Mesendoderm (in vitro differentiated cells): ENCODE measurements at regions not wholly inside any gene's neighbourhood (a gene's known extent, or its start where the extent isn't known, plus 50 kb on each side); places are given as distances from the start of the nearest gene placed in this dataset.

ENCODE experiments used
- DNase-seq: peaks from one replicate; pipeline ENCODE4 v3.0.0; 2013
- H2AK5ac ChIP-seq: 2 replicates; pipeline ENCODE4 v1.6.1; 2013; ENCODE audit warnings: low read length, inconsistent platforms
- H2BK120ac ChIP-seq: 2 replicates; pipeline ENCODE4 v1.6.1; 2013; ENCODE audit warnings: low read depth, mild to moderate bottlenecking, low read length, moderate library complexity, mixed read lengths
- H2BK15ac ChIP-seq: replicated peaks from 2 replicates; pipeline ENCODE4 v1.6.1; 2013; ENCODE audit warnings: low read depth, mild to moderate bottlenecking, moderate library complexity
- H2BK5ac ChIP-seq: 2 replicates; pipeline ENCODE4 v1.6.1; 2013; ENCODE audit warnings: low read length, inconsistent platforms
- H3K18ac ChIP-seq: 2 replicates; pipeline ENCODE4 v1.6.1; 2013; ENCODE audit warnings: mild to moderate bottlenecking, low read length, mixed read lengths
- H3K23ac ChIP-seq: one replicate; pipeline ENCODE4 v1.6.1; 2013; ENCODE audit warnings: low read length
- H3K27ac ChIP-seq: 2 replicates; pipeline ENCODE4 v1.5.1; 2013; ENCODE audit warnings: low read depth, mild to moderate bottlenecking, inconsistent platforms, low read length, moderate library complexity
- H3K27me3 ChIP-seq: 2 replicates; pipeline ENCODE4 v1.6.1; 2013; ENCODE audit warnings: low read length, control low read depth, mild to moderate bottlenecking, inconsistent platforms; ENCODE audit not compliant: insufficient read depth, poor library complexity
- H3K36me3 ChIP-seq: 2 replicates; pipeline ENCODE4 v1.6.1; 2013; ENCODE audit warnings: low read length, inconsistent platforms; ENCODE audit not compliant: control insufficient read depth, insufficient read depth
- H3K4ac ChIP-seq: one replicate; pipeline ENCODE4 v1.6.1; 2013; ENCODE audit warnings: low read depth, mild to moderate bottlenecking, low read length, moderate library complexity
- H3K4me1 ChIP-seq: 2 replicates; pipeline ENCODE4 v1.6.1; 2013; ENCODE audit warnings: low read depth, low read length, inconsistent platforms; ENCODE audit not compliant: control insufficient read depth
- H3K4me2 ChIP-seq: 2 replicates; pipeline ENCODE4 v1.6.1; 2013; ENCODE audit warnings: low read length
- H3K4me3 ChIP-seq: 2 replicates; pipeline ENCODE4 v1.5.1; 2013; ENCODE audit warnings: mild to moderate bottlenecking, low read length
- H3K56ac ChIP-seq: one replicate; pipeline ENCODE4 v1.6.1; 2013; ENCODE audit warnings: low read length
- H3K79me1 ChIP-seq: 2 replicates; pipeline ENCODE4 v1.6.1; 2013; ENCODE audit warnings: low read length, inconsistent platforms
- H3K79me2 ChIP-seq: 2 replicates; pipeline ENCODE4 v1.6.1; 2013; ENCODE audit warnings: mild to moderate bottlenecking, low read length; ENCODE audit not compliant: control insufficient read depth, insufficient read depth
- H3K9ac ChIP-seq: 2 replicates; pipeline ENCODE4 v1.6.1; 2013; ENCODE audit warnings: low read length, inconsistent platforms
- H4K5ac ChIP-seq: one replicate; pipeline ENCODE4 v1.6.1; 2013; ENCODE audit warnings: low read length
- H4K8ac ChIP-seq: one replicate; pipeline ENCODE4 v1.6.1; 2013; ENCODE audit warnings: low read depth, mild to moderate bottlenecking, control low read depth, low read length, moderate library complexity
- WGBS: extraction: QIAGEN DNeasy Blood & Tissue Kit; methylation state at CpG from one replicate; pipeline ENCODE4 v1.1.7; 2013; ENCODE audit warnings: low lambda C conversion rate, missing lambda C conversion rate; ENCODE audit not compliant: insufficient coverage; ENCODE audit errors: extremely low coverage; 5-methylcytosine and 5-hydroxymethylcytosine counted together

DNA sequence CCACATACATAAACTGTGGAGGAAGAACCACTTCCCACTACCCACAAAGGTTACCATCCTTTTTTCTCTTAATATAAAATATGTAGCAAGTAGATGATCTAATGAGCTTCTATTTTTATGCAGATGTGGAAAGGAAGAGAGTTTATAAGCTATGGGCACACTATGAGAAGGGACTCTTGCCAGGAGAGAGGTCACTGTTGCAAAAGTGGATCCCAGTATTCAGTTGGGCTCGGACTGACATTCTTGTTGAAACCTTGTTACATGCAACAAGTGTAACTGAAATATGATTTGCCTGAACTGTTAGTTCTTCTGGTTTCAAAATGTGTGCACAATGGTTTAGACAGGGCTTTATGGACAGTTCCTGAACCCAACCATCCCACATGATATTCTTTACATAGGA is 397.4 kb upstream of the PKN2 start:
- no peaks in the 10 kb centered on the region for H3K36me3 ChIP-seq
- H2BK120ac ChIP-seq, result no peak overlapping the region
- H3K79me1 ChIP-seq, result no peaks in the 10 kb centered on the region
- H3K27ac ChIP-seq, result no peak overlapping the region
- no peak overlapping the region for H3K18ac ChIP-seq
- no peak for DNase-seq
- H3K79me2 ChIP-seq, result no peaks in the 10 kb centered on the region
- no peak overlapping the region for H2BK15ac ChIP-seq
- H3K56ac ChIP-seq, result no peak overlapping the region
- no peak overlapping the region for H4K8ac ChIP-seq
- WGBS, result no CpG with 5 or more reads among the region's 1 CpG
- H3K4me3 ChIP-seq, result no peak overlapping the region
- no peak overlapping the region for H3K23ac ChIP-seq
- H3K9ac ChIP-seq, result no peak overlapping the region
- H3K4me1 ChIP-seq, result no peaks in the 10 kb centered on the region
- no peaks in the 10 kb centered on the region for H3K27me3 ChIP-seq
- H2BK5ac ChIP-seq, result no peak overlapping the region
- H3K4ac ChIP-seq, result no peak overlapping the region
- H3K4me2 ChIP-seq, result no peak overlapping the region
- H2AK5ac ChIP-seq, result no peak overlapping the region
- no peak overlapping the region for H4K5ac ChIP-seq

DNA sequence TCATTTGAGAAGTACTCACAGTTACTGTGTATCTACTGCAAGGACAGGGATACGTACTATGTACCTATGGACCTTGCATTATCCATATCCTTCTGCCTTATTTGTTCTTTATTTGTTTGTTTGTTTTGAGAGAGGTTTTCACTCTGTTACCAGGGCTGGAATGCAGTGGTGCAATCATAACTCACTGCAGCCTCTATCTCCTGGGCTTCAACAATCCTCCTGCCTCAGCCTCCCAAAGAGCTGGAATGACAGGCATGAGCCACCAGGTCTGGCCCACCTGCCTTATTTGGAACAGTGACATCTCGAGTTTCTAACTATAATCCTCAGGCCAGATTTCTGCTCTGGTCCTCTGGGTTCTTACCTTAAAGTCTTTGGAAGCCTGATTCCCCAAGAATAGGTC is 395.5 kb upstream of the PKN2 start:
- Histone ChIP-seq H3K79me2 (no peaks in the 10 kb centered on the region), H2BK120ac (no peak overlapping the region), H3K4me3 (no peak overlapping the region), H3K4me2 (no peak overlapping the region), H2BK5ac (no peak overlapping the region), H3K27me3 (no peaks in the 10 kb centered on the region), H3K4me1 (no peaks in the 10 kb centered on the region), H2BK15ac (no peak overlapping the region), H3K79me1 (no peaks in the 10 kb centered on the region), H3K27ac (no peak overlapping the region), H3K56ac (no peak overlapping the region), H4K5ac (no peak overlapping the region), H3K23ac (no peak overlapping the region), H3K4ac (no peak overlapping the region), H4K8ac (no peak overlapping the region), H3K9ac (no peak overlapping the region), H3K36me3 (no peaks in the 10 kb centered on the region), H3K18ac (no peak overlapping the region), H2AK5ac (no peak overlapping the region)
- DNase-seq, result no peak
- WGBS, result no CpG with 5 or more reads among the region's 2 CpGs

DNA sequence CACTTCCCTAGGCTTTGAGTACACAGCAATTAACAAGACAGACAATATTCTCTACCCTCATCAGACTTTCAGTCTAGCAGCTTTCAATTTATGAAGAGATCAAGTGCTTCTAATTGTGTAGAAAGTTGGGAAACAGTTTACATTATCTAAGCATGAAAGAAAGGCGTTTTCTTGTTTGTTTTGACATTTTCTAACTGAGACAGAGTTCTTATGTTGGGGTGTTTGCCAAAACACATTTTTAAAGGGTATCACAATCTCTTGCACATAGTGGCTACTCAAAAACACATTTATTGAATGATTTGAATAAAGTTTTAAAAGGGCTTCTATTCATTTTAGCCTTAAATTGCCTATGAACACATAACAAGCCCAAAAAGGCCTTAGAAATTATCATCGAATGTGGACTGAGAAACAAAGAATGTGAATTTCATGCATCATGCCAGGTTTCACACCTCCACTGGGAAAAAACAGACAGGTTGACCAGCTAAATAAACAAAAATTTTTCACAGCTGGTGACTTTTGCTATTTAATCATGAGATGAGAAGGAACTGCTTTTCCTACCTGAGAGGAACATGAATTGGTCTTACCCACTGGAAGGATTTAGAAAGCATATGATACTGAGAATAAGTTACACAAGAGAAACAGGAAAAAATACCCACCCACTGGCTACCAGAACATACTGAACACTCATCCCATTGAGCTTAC is 394.5 kb upstream of the PKN2 start:
- Histone ChIP-seq H3K23ac (no peak overlapping the region), H3K27me3 (no peaks in the 10 kb centered on the region), H4K5ac (no peak overlapping the region), H3K9ac (no peak overlapping the region), H3K36me3 (no peaks in the 10 kb centered on the region), H3K4me1 (no peaks in the 10 kb centered on the region), H3K79me2 (no peaks in the 10 kb centered on the region), H2BK15ac (no peak overlapping the region), H3K4me2 (no peak overlapping the region), H2BK5ac (no peak overlapping the region), H3K4ac (no peak overlapping the region), H3K27ac (no peak overlapping the region), H2AK5ac (no peak overlapping the region), H3K18ac (no peak overlapping the region), H3K56ac (no peak overlapping the region), H4K8ac (no peak overlapping the region), H2BK120ac (no peak overlapping the region), H3K4me3 (no peak overlapping the region), H3K79me1 (no peaks in the 10 kb centered on the region)
- no CpG with 5 or more reads among the region's 2 CpGs for WGBS
- no peak for DNase-seq

DNA sequence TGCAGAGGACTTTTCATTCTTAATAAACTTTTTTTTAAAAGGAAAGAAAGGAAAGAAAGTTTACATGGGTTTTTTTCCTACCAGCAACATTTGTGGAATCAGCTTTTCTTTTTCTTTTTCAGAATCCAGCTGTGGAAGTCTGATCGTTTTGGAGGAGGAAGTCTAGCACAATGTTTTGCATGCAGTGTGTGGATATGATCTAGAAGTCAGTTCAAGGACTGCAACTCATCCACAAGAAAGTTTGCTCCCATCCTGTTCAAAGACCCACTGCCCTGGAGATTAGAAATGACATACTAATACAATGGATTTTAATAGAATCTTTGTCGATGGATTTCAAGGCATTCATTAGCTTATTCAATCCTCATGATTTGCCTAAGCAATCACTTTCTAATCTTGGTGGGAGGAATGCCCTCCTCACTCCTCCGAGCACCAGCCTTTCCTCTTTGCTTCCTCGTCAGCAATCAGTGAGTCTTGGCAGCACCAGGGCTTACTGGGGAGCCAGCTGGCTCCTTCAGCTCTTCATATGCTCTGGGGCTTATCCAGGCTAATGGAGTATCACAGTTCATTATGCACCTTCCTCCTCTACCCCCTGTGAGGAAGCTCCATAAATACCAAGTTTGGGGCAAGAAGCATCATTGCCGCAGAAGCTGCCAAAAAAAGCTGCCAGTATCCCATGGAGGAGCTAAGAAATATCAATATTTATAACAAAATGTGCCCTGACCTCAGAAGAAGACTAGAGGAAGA is 392.3 kb upstream of the PKN2 start:
- H3K4me3 ChIP-seq, result no peak overlapping the region
- no peak overlapping the region for H2AK5ac ChIP-seq
- no peak overlapping the region for H3K23ac ChIP-seq
- H2BK15ac ChIP-seq, result no peak overlapping the region
- WGBS, result no CpG with 5 or more reads among the region's 5 CpGs
- H3K18ac ChIP-seq, result no peak overlapping the region
- no peaks in the 10 kb centered on the region for H3K79me2 ChIP-seq
- no peaks in the 10 kb centered on the region for H3K36me3 ChIP-seq
- H3K79me1 ChIP-seq, result no peaks in the 10 kb centered on the region
- no peaks in the 10 kb centered on the region for H3K4me1 ChIP-seq
- no peak overlapping the region for H3K4ac ChIP-seq
- no peak overlapping the region for H4K5ac ChIP-seq
- no peaks in the 10 kb centered on the region for H3K27me3 ChIP-seq
- H2BK120ac ChIP-seq, result no peak overlapping the region
- no peak overlapping the region for H3K9ac ChIP-seq
- no peak overlapping the region for H3K56ac ChIP-seq
- no peak overlapping the region for H4K8ac ChIP-seq
- DNase-seq, result peak; percentile 0
- no peak overlapping the region for H3K27ac ChIP-seq
- H2BK5ac ChIP-seq, result no peak overlapping the region
- H3K4me2 ChIP-seq, result no peak overlapping the region

DNA sequence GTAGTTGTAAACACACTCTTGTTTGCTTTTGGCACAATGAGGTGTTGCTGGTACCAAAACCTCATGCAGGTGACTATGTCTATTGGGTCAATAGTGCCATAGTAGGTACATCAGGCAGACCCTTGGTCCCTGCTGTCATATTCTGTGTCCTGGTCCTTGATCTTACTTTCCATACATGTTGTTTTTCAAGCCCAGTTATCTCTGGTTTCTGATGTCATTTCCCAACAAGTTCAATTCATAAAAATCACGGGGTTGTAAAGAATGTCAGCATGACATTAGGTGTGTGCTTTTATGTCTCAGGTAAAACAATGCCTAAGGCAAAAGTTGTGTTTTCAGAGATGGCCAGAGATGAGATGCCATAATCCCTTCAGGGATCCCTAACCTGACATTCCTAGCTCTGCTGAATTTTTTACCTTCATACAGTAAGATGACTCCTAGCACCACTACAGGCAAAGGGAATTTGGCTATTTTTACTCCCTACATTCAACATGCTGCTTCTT is 390.3 kb upstream of the PKN2 start:
- no peak overlapping the region for H3K56ac ChIP-seq
- H3K23ac ChIP-seq, result no peak overlapping the region
- no peaks in the 10 kb centered on the region for H3K36me3 ChIP-seq
- no peaks in the 10 kb centered on the region for H3K79me2 ChIP-seq
- no peak overlapping the region for H3K18ac ChIP-seq
- H2AK5ac ChIP-seq, result no peak overlapping the region
- WGBS, result no CpG with 5 or more reads among the region's 1 CpG
- H2BK120ac ChIP-seq, result no peak overlapping the region
- no peak overlapping the region for H4K5ac ChIP-seq
- no peak for DNase-seq
- no peak overlapping the region for H2BK15ac ChIP-seq
- no peaks in the 10 kb centered on the region for H3K4me1 ChIP-seq
- H3K4me3 ChIP-seq, result no peak overlapping the region
- no peaks in the 10 kb centered on the region for H3K27me3 ChIP-seq
- no peak overlapping the region for H3K4me2 ChIP-seq
- no peaks in the 10 kb centered on the region for H3K79me1 ChIP-seq
- no peak overlapping the region for H3K9ac ChIP-seq
- no peak overlapping the region for H4K8ac ChIP-seq
- H2BK5ac ChIP-seq, result no peak overlapping the region
- no peak overlapping the region for H3K27ac ChIP-seq
- H3K4ac ChIP-seq, result no peak overlapping the region
